ENCODE measurements at regions not wholly inside any gene's neighbourhood (a gene's known extent, or its start where the extent isn't known, plus 50 kb on each side); places are given as distances from the start of the nearest gene placed in this dataset.

DNA sequence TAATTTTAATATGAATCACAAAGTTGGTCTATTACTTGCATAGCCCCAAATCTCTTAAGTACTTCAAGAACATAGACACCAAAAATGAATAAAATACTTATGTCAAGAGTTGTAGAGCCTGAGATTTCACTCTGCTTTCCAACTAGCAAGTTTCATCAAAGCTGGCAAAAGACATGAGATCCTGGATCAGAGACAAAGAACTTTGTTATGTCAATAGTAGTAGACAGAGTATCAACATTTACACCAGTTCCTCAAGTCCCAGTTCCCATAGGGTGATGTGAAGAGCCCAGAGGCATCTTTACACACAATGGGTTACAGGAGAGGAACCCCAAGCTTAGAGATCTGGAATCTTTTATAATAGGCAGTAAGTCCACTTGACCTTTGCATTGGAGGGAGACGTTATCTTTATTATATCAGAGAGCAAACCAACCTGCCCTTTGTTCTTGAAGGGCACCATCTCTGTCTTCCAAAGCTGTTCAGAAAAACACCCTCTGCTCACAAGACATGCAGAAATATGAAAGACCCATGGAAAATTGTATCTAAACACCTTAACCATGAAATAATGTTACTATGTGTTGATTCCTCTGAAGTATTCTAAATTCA, 174.4 kb upstream of the GALNT2 start:
- H3K27me3 ChIP-seq (ENCODE audit: control insufficient read depth, insufficient read depth, low read length): no peaks in the 10 kb centered on the region
- CTCF ChIA-PET: interaction anchor here (0.6 kb wide), 1 partner anchor 335 kb away, joined by 3 read pairs; no protein-coding TSS in a partner anchor
- POLR2A ChIA-PET: no interaction called here
- no peak for DNase-seq (ENCODE audit: low read depth)
- no peaks in the 10 kb centered on the region for H3K36me3 ChIP-seq (ENCODE audit: control insufficient read depth, insufficient read depth, low read length)
- no peak overlapping the region for H3K4me3 ChIP-seq (ENCODE audit: low read depth, low read length)
- TF ChIP-seq CTCF (IDR thresholded peaks at IDR 0.05; ENCODE audit: insufficient read depth, low read depth, low read length): no peak

GRCh38 chr1:229893762-229894444, 173.1 kb upstream of the GALNT2 start:
- DNase-seq (ENCODE audit: low read depth): no peak
- Histone ChIP-seq H3K27me3 (ENCODE audit: control insufficient read depth, insufficient read depth, low read length) (no peaks in the 10 kb centered on the region), H3K4me3 (ENCODE audit: low read depth, low read length) (no peak overlapping the region), H3K36me3 (ENCODE audit: control insufficient read depth, insufficient read depth, low read length) (no peaks in the 10 kb centered on the region)
- TF ChIP-seq CTCF (IDR thresholded peaks at IDR 0.05; ENCODE audit: insufficient read depth, low read depth, low read length): no peak
- CTCF ChIA-PET: no interaction called here
- POLR2A ChIA-PET: no interaction called here

DNA sequence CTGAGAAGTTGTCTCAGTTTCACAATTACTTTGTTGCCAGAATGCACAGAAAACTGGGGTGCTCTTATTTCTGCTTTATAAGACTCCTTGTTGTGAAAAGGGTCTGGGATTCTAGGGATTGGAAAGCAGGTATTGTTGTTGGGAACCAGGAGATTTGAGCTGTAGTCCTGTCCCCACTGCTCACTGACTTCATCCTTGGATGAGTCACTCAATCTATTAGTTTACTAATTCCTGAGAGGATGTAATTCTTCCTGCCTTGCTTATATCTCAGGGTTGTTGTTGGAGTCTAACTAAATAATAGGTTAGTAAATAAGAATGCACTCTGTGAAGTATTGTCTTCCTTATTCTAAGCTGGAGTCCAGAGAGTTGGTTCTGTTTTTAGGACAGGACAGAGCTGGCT, 172.5 kb upstream of the GALNT2 start:
- Histone ChIP-seq H3K27me3 (ENCODE audit: control insufficient read depth, insufficient read depth, low read length) (no peaks in the 10 kb centered on the region), H3K36me3 (ENCODE audit: control insufficient read depth, insufficient read depth, low read length) (no peaks in the 10 kb centered on the region), H3K4me3 (ENCODE audit: low read depth, low read length) (no peak overlapping the region)
- POLR2A ChIA-PET: no interaction called here
- TF ChIP-seq CTCF (IDR thresholded peaks at IDR 0.05; ENCODE audit: insufficient read depth, low read depth, low read length): no peak
- CTCF ChIA-PET: interaction anchor here (1.3 kb wide), 2 partner anchors 10 to 22 kb away, joined by 4 to 5 read pairs; no protein-coding TSS in a partner anchor
- DNase-seq (ENCODE audit: low read depth): no peak

GRCh38 chr1:229895605-229896004, 171.4 kb upstream of the GALNT2 start:
- POLR2A ChIA-PET: no interaction called here
- Histone ChIP-seq H3K27me3 (ENCODE audit: control insufficient read depth, insufficient read depth, low read length) (no peaks in the 10 kb centered on the region), H3K4me3 (ENCODE audit: low read depth, low read length) (no peak overlapping the region), H3K36me3 (ENCODE audit: control insufficient read depth, insufficient read depth, low read length) (no peaks in the 10 kb centered on the region)
- TF ChIP-seq CTCF (IDR thresholded peaks at IDR 0.05; ENCODE audit: insufficient read depth, low read depth, low read length): no peak
- CTCF ChIA-PET: interaction anchor here (1.3 kb wide), 2 partner anchors 9 to 21 kb away, joined by 4 to 5 read pairs; no protein-coding TSS in a partner anchor
- DNase-seq (ENCODE audit: low read depth): no peak

GRCh38 chr1:229896306-229896705, 170.7 kb upstream of the GALNT2 start:
- TF ChIP-seq CTCF (IDR thresholded peaks at IDR 0.05; ENCODE audit: insufficient read depth, low read depth, low read length): no peak
- ChIA-PET CTCF (no interaction called here), POLR2A (no interaction called here)
- Histone ChIP-seq H3K27me3 (ENCODE audit: control insufficient read depth, insufficient read depth, low read length) (no peaks in the 10 kb centered on the region), H3K4me3 (ENCODE audit: low read depth, low read length) (no peak overlapping the region), H3K36me3 (ENCODE audit: control insufficient read depth, insufficient read depth, low read length) (no peaks in the 10 kb centered on the region)
- no peak for DNase-seq (ENCODE audit: low read depth)
